ENCODE measurements at regions not wholly inside any gene's neighbourhood (a gene's known extent, or its start where the extent isn't known, plus 50 kb on each side); places are given as distances from the start of the nearest gene placed in this dataset.

DNA sequence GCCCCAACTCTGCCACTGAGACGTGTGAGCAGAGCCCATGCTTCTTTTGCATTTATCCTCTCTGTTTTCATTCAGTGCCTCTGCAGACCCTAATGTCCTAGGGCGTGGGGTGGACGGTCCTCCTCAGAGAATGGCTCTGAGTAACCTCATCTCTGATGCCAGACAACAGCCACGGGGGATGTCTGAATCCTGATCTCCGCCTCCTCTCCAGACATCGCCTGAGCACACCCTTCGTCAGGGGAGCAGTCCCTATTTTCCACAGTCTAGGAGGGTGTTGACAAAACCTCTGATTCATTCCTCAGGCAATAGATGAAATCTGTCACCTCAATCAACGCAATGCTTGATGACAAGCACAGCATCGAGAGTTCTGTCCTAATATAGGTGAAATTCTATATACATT, 109.2 kb upstream of the DYRK2 start:
- no peak for DNase-seq

GRCh38 chr12:67539946-67540345, 108.6 kb upstream of the DYRK2 start:
- no peak for DNase-seq

GRCh38 chr12:67540920-67541624, 107.5 kb upstream of the DYRK2 start:
- DNase-seq: no peak

- DNase-seq: peak; percentile 23
Observed at GRCh38 chr12:67541625-67541991, 106.9 kb upstream of the DYRK2 start.

- no peak for DNase-seq
Observed at GRCh38 chr12:67543021-67543770, 105.3 kb upstream of the DYRK2 start.

DNA sequence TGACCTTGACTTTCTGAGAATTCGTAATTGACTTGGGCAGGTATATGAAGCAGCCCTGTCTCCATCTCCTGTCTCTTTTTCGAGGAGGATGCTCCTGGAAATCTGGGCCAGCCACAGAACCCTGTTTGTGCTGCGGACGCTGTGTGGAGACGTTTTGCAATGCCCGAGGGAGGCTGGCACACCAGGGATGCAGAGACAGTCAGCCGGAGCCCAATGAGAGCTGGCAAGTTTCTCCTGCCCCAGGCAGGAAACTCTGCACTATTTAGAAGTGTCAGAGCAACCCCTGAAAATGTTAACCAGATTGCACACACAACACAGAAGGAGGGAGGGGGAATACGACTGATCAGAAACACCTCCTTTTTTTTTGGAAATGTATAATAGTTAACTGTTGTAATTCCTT, 103.2 kb upstream of the DYRK2 start:
- no peak for DNase-seq

- no peak for DNase-seq
Observed at GRCh38 chr12:67546746-67547145, 101.8 kb upstream of the DYRK2 start.

- peak; percentile 20 for DNase-seq
Observed at GRCh38 chr12:67555075-67555717, 93.3 kb upstream of the DYRK2 start.

- no peak for DNase-seq
Observed at GRCh38 chr12:67558775-67559174, 89.8 kb upstream of the DYRK2 start.

DNA sequence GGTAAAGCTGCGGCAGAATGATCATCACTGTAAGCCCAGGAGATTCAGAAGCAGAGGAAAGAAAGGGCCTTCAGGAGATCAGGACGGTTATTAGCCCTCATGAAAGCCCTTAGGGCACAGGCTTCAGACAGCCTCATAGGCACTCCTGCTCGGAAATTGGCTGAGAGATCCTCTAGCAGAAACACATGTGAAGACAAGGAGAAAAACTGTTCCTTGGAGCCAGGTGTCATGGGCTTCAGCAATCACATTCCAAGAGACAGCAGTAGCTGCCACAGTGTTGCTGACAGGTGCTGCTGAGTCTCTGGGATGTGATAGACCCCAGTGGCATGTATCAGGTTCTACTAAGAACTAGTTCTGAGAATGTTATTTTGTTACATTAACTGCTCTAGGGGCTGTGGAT, 88.8 kb upstream of the DYRK2 start:
- no peak for DNase-seq

- DNase-seq: no peak
Observed at GRCh38 chr12:67562513-67563287, 85.8 kb upstream of the DYRK2 start.

GRCh38 chr12:67568055-67568454, 80.5 kb upstream of the DYRK2 start:
- DNase-seq: no peak

GRCh38 chr12:67572492-67572891, 76.1 kb upstream of the DYRK2 start:
- no peak for DNase-seq

DNA sequence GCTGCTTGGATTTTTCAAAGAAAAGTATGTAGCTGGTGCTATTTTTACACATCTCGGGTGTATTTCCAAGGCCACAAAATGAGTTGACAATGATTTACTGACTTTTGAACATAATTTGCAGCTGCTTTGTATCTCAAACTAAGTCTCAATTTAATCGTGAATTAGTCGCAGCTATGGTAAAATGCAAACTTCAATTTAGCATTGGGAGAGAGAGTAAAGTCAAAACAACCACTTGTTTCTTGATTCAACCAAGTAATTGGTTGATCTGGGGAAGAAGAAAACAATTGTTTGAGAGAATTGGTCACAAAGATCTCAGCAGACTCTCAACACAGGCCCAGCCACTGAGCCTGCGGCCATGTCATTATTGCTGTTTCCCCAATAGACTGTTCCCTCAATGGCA, 75.0 kb upstream of the DYRK2 start:
- no peak for DNase-seq

DNA sequence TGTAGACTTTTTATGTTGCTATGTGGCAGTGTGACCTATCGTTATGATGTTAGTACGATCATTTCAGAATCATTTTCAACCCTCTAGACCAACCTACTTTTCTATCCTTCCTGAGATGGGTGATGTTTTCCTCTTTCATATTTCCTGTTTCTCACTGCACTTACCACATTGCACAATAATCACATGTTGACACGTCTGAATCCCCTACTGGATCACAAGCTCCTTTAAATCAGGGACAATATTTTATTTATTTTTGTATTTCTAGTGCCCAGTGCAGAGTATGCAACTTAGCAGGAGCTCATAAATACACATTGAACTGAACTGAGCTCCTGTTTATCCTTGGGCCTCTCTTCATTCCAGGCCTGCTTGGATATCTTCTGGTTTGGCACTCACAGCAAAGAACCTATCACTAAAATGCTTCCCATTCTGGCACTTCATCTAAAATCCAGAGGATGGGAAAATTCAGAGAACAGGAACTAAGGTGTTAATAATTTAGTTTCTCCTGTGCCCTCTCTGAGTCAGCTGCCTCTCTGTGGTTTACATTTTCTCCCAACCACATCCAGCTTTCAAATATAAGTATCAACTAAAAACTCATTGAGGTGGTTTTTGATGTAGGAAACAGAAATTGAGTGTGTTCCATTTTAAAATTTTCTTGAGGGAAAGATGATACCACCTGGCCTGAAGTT, 69.4 kb upstream of the DYRK2 start:
- peak; percentile 67 for DNase-seq

- DNase-seq: no peak
Observed at GRCh38 chr12:67579662-67580003, 68.9 kb upstream of the DYRK2 start.

DNA sequence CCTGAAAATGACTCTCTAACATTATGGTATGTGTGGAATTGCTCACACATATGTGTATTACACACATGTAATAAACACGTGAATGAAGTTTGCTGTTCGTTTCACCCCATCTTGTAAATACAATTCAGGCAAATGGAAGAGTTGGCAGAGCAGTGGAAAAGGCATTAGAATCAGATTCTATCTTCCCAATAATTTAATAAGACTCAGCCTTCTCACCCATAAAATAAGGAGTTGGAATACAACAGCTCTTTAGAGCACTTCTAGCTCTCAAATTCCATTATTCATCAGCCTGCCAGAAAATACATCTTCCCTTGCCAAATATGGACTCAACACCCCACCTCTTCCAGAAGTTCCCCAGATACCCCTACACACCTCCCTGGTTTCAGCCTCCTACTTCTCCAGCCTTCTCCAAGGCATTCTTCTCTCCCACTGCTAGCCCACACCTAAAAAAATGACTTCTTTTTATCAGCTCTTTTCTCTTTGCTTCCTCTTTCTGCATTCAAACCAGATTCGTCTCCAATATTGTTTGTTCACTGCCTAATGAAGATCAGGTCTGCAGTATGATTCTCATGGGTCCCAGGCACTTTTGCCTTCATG, 66.2 kb upstream of the DYRK2 start:
- no peak for DNase-seq

DNA sequence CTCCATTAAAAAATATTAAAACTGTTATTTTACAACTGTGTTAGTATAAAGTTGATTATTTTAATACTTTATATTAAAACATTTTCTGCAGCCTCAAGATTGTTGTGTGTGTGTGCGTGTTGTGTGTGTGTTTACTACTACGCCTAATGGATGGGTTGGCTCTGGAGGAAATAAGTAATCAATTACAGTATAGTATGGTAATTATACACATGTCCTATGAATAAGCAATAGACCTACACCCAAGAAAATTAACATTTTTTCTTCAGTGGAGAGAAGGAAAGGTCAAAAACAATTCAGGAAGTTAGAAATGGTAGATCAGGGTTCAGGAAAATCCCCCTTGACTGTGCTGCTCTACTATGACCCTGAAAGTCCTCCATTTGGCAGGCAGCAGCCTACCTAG, 65.7 kb upstream of the DYRK2 start:
- DNase-seq: no peak

DNA sequence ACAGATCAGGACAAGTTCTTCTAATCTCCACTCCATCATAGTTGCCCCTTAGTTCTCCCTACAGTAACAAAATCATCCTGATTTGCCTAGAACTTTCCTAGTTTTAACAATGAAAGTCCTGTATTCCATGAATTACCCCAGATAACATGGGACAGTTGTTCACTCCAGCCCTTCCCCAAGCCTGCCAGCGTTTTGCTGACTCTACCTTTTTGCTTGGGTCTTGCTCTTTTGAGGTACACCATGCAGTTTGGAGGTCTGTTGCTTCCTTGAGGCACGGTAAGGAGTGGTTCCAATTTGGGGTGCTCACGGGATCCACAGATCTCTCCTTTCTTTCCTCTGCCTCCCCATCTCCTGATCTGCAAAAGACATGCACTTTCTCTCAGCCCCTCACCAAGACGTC, 61.6 kb upstream of the DYRK2 start:
- DNase-seq: no peak

DNA sequence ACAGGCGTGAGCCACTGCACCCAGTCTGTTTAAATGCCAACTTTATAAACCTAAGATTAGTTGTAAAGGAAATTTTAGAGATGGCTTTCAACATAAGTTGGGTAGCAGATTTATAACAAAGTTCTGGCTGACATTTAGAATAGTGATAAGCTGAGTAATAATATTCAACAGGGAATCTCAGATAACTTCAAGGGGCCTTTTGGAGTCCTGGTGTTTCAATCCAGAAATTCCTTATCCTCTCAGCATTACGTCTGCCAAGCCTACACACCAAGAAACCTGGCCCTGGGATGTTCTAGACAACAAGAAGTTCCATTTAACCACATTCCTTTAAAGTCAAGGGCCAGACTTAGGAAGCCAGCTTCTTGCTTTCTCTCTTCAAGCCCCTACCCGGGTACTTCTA, 59.5 kb upstream of the DYRK2 start:
- no peak for DNase-seq

GRCh38 chr12:67590149-67590790, 58.3 kb upstream of the DYRK2 start:
- DNase-seq: peak; percentile 54
